ENCODE measurements at regions not wholly inside any gene's neighbourhood (a gene's known extent, or its start where the extent isn't known, plus 50 kb on each side); places are given as distances from the start of the nearest gene placed in this dataset.
A peak's percentile ranks its signal among the peaks of the same experiment; 100 is the strongest.

- DNase-seq (ENCODE audit: low read depth in 2 of 2): no peak
Observed at GRCh38 chr11:95486466-95486865, 255.5 kb upstream of the SESN3 start.

GRCh38 chr11:95485115-95485900 is 254.3 kb upstream of the SESN3 start:
- DNase-seq (ENCODE audit: low read depth in 2 of 2): no peak

DNA sequence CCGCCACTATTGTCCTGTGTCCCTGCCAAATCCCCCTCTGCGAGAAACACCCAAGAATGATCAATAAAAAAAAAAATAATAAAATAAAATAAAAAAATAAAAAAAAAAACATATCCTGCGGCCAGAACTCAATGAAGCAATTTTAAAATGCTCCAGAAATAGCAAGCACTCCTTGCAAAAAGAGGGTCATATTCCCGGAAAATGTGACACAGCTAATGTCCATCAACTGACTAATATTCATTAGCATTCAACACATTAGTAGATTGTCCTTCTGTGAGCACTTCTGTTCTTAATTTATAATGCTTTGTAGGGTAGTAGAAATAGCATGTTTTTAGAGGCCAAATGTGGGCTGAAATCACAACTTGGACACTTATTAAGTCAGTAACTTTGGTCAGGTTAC is 252.3 kb upstream of the SESN3 start:
- DNase-seq (ENCODE audit: low read depth in 2 of 2): no peak

DNA sequence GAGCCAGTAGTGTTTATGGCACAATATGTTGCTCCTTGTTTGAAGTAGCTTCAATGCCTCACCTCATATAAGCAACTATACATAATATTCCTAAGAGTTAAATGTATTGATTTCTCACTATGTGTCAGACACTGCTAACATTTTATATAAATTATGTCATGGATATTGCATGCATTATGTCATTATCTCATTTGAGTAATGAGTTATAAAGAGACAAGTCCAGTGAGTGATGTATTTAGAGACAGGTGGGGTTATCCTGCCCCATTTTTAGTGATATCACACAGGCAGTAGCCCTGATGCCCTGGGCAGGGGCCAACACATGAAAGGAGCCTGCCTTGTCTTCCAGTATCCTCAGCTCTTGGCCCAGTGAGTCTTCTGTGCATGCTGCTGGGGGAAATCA is 247.0 kb upstream of the SESN3 start:
- DNase-seq (ENCODE audit: low read depth in 2 of 2): no peak

DNA sequence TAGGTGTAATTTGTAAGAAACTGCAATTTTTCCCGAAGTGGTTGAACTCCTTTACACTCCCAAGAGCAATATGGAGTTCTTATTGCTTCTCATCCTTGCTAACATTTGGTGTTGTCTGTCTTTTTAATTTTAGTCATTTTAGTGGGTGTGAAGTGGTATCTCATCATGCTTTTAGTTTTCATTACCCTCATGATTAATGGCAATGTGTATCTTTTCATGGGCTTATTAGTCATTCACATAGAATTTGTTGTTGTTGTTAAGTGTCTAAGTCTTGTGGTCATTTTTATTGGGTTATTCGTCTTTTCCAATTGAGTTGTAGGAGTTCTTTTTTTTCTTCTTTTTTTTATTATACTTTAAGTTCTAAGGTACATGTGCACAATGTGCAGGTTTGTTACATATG is 238.3 kb upstream of the SESN3 start:
- DNase-seq (ENCODE audit: low read depth in 2 of 2): no peak

DNA sequence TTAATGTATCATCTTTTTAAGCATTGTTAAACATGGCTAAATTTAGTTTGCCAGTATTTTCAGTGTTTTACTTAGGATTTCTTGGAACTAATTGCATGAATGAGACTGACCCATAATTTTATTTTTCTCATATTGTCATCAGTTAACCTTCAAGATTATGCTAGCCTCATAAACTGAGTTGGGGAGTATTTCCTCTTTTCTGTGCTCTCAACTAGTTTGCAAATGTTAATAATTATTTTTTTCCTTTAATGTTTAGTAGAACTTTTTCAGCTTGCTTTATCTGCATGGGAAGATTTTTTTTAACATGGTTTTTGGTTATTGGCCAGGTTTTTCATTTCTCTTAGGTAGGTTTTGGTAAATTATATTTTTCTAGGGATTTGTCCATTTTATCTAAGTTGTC is 235.4 kb upstream of the SESN3 start:
- no peak for DNase-seq (ENCODE audit: low read depth in 2 of 2)

DNA sequence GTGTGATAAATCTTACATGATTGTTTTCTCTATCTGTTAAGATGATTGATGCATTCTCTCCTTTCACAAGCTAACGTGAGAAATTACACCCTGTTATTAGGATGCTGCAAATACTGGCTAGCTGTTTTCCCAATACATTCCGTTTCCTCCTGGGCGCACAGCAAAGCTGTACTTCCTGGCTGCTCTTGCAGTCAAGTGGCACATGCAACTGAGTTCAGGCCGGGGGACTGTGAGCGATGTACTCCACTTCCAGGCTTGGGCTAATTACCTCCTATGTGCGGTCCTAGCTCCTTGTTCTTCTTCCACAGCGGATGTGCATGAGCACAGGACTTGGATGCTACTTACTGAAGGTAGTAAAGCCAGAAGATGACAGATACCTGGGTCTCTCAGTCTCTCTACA is 234.9 kb upstream of the SESN3 start:
- DNase-seq (ENCODE audit: low read depth in 2 of 2): no peak

- DNase-seq (ENCODE audit: low read depth in 2 of 2): no peak
Observed at GRCh38 chr11:95461858-95462257, 230.9 kb upstream of the SESN3 start.

- DNase-seq (ENCODE audit: low read depth in 2 of 2): no peak
Observed at GRCh38 chr11:95461348-95461747, 230.3 kb upstream of the SESN3 start.

DNA sequence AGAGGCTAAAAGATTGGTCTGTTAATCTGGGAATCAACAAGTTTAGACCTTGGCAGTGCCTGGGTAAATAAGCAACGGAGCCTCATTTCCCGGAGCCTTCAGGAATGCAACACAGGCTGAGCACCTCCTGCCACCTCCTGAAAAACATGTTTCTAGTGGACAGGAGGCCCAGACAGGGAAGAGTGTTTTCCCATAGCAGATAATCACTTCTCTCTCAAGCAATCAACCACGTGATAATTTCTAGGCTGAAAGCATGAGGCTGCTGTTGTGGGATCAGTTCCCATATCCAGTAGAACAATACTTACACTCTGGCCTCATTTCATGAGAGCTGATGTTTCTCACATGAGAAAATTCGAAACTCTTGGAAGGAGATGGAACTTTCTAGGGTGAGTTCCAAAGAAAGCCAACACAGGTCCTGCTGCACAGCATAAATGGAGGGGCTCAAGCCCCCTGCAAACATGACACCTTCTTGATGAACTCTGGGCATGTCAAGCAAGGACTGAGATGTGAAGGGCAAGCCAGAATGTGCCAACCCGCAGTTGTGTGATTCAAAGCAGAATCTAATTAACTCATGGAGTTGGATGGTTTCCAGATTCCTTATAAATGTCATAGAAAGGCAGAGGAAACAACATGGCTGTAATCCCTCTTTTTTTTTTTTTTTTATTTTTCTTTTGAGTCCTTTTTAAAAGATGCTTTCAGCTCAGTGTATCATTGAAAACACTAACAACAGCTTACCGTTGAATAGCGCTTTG is 228.5 kb upstream of the SESN3 start:
- no peak for DNase-seq (ENCODE audit: low read depth in 2 of 2)

- no peak for DNase-seq (ENCODE audit: low read depth in 2 of 2)
Observed at GRCh38 chr11:95456714-95457491, 225.9 kb upstream of the SESN3 start.

DNA sequence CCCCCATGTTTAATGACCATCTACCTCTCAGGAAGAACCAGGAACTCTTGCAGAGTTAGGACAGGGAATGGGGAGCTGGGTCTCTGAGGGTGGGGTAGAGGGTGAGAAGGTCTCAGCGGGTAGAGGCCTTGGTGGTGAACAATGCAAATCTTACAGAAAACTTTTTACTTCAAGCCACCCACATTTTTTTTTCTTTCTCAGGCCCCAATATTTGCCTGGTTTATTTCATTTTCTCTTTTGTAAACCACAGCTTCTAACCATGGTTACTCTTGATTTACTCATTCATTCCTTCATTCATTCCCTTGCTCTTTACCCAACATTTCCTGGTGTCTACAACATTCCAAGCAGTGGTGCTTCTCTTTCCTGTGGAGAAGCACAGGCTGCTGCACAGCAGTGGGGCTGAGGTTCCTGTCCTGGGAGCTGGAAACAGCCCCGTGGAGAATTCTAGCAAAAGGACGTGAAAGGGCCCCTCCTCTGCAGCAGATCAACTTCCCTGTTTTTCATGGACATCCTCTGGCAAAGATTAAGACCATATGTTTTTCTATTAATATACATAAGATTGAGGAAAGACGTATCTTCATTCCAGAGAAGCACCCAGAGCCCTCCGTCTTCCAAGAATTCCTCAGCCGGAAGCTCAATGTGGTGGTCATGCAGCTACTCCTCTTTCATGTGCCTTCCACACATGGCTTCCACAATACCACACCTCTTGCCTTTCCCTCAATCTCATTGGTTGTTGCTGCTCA is 224.4 kb upstream of the SESN3 start:
- no peak for DNase-seq (ENCODE audit: low read depth in 2 of 2)

GRCh38 chr11:95453616-95454171 is 222.7 kb upstream of the SESN3 start:
- no peak for DNase-seq (ENCODE audit: low read depth in 2 of 2)

DNA sequence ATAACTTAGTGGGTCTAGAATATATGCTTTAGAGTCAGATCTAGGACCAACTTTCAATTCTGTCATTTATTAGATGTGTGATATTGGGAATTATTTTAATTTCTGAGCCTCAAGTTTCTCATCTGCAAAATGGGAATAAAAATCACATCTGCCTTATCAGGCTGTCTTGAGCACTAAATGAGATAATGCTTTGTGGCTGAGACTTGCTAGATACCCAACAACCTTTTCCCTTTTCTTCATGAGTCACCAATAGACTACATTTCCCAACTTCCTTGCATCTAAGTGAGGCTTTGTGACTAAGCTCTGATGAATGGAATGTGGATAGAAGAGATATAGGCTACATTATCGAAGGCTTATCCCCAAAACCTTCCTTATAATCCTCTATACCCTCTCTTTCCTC is 220.7 kb upstream of the SESN3 start:
- DNase-seq (ENCODE audit: low read depth in 2 of 2): no peak

DNA sequence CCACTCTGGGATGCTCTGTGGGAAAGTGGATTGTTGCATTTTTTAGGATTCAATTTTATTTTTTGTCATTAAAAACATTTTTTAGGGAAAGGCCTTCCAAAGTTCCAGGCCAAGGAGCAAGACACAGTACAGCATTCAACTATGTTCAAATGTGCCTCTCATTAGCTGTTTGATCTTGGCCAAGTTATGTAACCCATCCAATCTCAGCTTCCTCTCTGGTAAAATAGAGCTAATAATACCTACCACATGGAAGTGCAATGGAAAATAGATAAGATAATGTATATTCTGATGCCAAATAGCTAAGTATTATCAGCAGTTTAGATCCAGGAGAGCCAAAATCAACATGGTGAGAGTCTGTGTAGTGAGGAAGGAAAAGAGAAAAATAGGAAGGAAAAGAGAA is 220.3 kb upstream of the SESN3 start:
- no peak for DNase-seq (ENCODE audit: low read depth in 2 of 2)

DNA sequence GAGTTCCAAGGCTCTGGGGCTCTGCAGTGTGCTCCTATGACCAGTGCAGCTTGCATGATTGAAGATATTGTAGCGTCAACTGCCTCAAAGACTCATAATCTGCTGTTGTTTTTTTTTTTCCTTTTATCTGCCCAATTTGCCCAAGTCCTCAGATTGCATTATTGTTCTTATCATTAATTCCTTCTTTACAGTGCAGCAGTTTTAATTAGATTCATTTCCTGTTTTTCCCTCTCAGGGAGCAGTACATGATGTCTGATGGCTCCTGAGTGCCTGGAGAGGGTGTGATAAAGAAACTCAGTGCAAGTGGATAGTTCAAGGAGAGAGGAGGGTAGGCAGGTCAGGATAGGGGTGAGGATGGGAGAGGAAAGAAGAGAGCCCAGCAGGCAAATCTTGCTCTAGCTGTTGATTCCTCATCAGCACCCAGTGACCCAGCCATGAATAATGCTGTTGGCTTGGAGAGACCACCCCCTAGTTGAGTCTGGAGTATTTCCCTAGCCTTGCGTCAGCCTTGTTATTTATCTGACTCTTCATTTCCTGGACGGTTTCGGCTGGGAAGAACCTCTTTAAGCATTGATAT is 219.6 kb upstream of the SESN3 start:
- no peak for DNase-seq (ENCODE audit: low read depth in 2 of 2)

DNA sequence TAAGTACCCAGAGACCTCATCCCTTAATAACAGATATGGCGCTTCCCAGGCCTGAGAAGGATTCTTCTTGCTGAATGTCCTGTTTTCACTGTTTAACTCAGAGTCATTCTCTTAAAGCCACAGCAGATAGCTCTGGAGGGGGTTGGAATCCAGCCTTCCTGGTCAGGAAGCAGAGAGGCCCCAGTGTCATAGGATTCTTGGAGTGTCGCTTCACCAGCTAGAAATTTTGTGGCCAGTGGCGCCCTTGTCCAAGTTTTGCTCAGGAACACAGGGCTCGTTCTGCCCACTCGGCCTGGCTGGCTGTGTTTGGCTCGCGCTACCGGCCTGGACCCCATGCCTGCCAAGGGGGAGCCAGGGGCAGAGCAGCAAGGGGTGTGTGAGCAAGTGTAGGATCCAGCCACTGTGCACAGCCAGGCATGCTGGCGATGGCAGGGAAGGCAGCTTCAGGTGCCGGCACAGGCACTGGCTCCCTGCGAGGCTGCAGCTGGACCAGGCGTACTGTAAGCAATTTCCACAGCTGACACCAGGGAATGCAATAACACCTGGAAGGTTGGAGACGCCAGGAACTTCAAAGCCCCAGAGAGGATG is 214.8 kb upstream of the SESN3 start:
- no peak for DNase-seq (ENCODE audit: low read depth in 2 of 2)

DNA sequence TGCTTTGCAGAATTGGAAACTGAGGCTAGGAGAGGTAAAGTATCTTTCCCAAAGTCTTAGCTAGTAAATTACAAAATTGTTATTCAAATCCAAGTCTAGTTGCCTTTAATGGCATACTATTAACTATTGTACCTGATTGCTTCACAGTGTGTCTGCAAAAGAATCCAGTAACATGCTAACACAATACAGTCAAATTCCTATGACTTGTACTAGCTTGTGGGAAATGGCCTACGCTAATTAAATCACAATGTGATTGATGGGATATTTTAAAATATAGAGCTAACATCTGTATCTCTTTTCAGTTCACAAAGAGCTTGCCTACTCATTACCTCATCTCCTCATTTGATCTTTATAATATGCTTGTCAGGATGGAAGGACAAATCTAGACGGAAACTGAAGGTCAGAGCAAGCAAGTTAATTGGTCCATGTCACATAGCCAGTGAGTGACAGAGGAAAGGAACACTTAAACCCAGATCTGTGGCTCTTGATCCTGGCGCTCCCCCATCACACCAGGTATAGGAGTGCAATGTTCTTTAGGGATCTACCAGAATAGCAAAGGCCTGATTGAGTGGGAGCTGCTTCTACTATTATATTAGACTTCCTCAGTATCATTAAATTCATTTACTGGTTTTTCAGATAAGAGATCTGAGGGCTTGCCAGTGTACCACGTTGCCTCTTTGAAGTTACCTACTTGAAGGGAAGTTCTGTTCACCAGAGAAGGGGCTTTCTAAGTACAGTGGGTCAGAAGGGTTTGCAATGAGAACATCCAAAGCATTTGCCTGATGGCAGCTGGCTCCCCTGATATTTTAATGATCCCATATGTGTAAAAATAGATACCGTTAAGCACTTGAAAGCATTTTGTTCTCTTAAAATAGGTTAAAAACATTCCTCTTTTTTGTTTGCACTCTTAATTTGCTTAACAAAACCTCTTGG is 213.6 kb upstream of the SESN3 start:
- no peak for DNase-seq (ENCODE audit: low read depth in 2 of 2)

DNA sequence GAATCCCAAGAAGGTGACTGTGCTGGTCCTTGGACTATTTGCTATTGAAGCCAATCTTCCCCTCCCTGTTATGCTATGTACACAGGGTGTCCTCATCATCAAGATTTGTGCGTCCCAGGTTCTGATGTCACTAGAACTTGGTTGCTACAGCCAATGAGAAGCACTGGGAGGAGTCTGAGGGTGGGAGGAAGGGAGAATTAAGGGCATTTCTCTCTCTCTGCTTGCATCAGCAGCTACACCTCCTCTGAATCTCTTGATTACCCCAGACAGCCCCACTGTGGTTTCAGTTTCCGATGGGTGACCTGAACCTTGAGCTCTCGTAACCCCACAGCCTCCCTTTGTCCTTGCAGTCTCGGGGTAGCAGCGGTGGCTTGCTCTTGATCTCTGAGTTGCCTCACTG is 212.4 kb upstream of the SESN3 start:
- peak in 1 of 2 donors; percentile 9 for DNase-seq (ENCODE audit: low read depth in 2 of 2)
